22Rv1 (cell line): ENCODE measurements at regions not wholly inside any gene's neighbourhood (a gene's known extent, or its start where the extent isn't known, plus 50 kb on each side); places are given as distances from the start of the nearest gene placed in this dataset.

Experiments used
- H3K27ac ChIP-seq: fragments of 450-650 bp; 2 replicates; pipeline ENCODE4 v1.5.1; 2017
- CTCF ChIP-seq: fragments of 450-650 bp; IDR thresholded peaks from 2 replicates; pipeline ENCODE4 v1.5.1; 2017; ENCODE audit warnings: mild to moderate bottlenecking
- ZFX ChIP-seq: fragments of 450-650 bp; IDR thresholded peaks from 2 replicates; pipeline ENCODE4 v1.6.1; 2017; ENCODE audit warnings: antibody characterized with exemption, borderline replicate concordance

GRCh38 chr16:63749276-63749675 is 1372.6 kb downstream of the CDH11 start:
- no peak overlapping the region for H3K27ac ChIP-seq
- TF ChIP-seq CTCF (no peak), ZFX (no peak)

- TF ChIP-seq ZFX (no peak), CTCF (no peak)
- H3K27ac ChIP-seq, result no peak overlapping the region
These were observed 1376.4 kb downstream of the CDH11 start for GRCh38 chr16:63745456-63745855.

GRCh38 chr16:63744077-63744874 is 1377.6 kb downstream of the CDH11 start:
- no peak for TF ChIP-seq CTCF
- TF ChIP-seq ZFX, result no peak

GRCh38 chr16:63742150-63742549 is 1379.7 kb downstream of the CDH11 start:
- no peak overlapping the region for H3K27ac ChIP-seq
- TF ChIP-seq CTCF (no peak), ZFX (no peak)

More at GRCh38 chr16:63744077-63744874, 1377.6 kb downstream of the CDH11 start:
- no peak overlapping the region for H3K27ac ChIP-seq

- H3K27ac ChIP-seq, result no peak overlapping the region
- no peak for TF ChIP-seq ZFX
- TF ChIP-seq CTCF, result no peak
These were observed 1384.2 kb downstream of the CDH11 start for GRCh38 chr16:63737633-63738032.

GRCh38 chr16:63735456-63735855 is 1386.4 kb downstream of the CDH11 start:
- TF ChIP-seq CTCF, result no peak
- no peak for TF ChIP-seq ZFX

GRCh38 chr16:63720848-63721247 is 1401.0 kb downstream of the CDH11 start:
- 0 out of 2 replicates have a peak, but pooled peaks have one; percentile 16 for TF ChIP-seq CTCF
- no peak for TF ChIP-seq ZFX
- no peak overlapping the region for H3K27ac ChIP-seq

More at GRCh38 chr16:63735456-63735855, 1386.4 kb downstream of the CDH11 start:
- no peak overlapping the region for H3K27ac ChIP-seq
